ENCODE measurements at regions not wholly inside any gene's neighbourhood (a gene's known extent, or its start where the extent isn't known, plus 50 kb on each side); places are given as distances from the start of the nearest gene placed in this dataset.

- Histone ChIP-seq H3K36me3 (ENCODE audit: insufficient read depth, low read length) (no peaks in the 10 kb centered on the region), H3F3A (ENCODE audit: insufficient read depth, low read length) (no peaks in the 10 kb centered on the region), H4K20me1 (ENCODE audit: insufficient read depth, low read length) (no peaks in the 10 kb centered on the region), H3K9me2 (ENCODE audit: low read depth, low read length) (no peaks in the 10 kb centered on the region), H3K9me3 (ENCODE audit: low read length) (no peaks in the 10 kb centered on the region), H3K27me3 (ENCODE audit: insufficient read depth, low read length) (no peaks in the 10 kb centered on the region), H3K27ac (ENCODE audit: low read depth, low read length, poor library complexity, severe bottlenecking) (no peak overlapping the region), H3K4me3 (ENCODE audit: low read depth, low read length, poor library complexity, severe bottlenecking) (no peak overlapping the region), H3K9ac (ENCODE audit: low read length) (no peak overlapping the region), H2AFZ (ENCODE audit: low read length) (no peak overlapping the region), H3K4me2 (ENCODE audit: low read length) (no peak overlapping the region), H3K79me2 (ENCODE audit: insufficient read depth, low read length) (no peaks in the 10 kb centered on the region), H3K4me1 (ENCODE audit: insufficient read depth, low read length, severe bottlenecking) (no peaks in the 10 kb centered on the region)
- TF ChIP-seq EZH2 (IDR thresholded peaks at IDR 0.05; ENCODE audit: borderline replicate concordance, low read length) (no peak), CTCF (IDR thresholded peaks at IDR 0.05; ENCODE audit: low read length) (no peak)
These were observed 234.2 kb upstream of the UMPS start for GRCh38 chr3:124496061-124496460.

GRCh38 chr3:124497487-124497886, 232.8 kb upstream of the UMPS start:
- H3K4me3 ChIP-seq (ENCODE audit: low read depth, low read length, poor library complexity, severe bottlenecking) = no peak overlapping the region
- TF ChIP-seq EZH2 (IDR thresholded peaks at IDR 0.05; ENCODE audit: borderline replicate concordance, low read length) = no peak
- no peak for TF ChIP-seq CTCF (IDR thresholded peaks at IDR 0.05; ENCODE audit: low read length)
- H3K9me3 ChIP-seq (ENCODE audit: low read length) = no peaks in the 10 kb centered on the region
- H3K4me1 ChIP-seq (ENCODE audit: insufficient read depth, low read length, severe bottlenecking) = no peaks in the 10 kb centered on the region
- H3K4me2 ChIP-seq (ENCODE audit: low read length) = no peak overlapping the region
- H3K36me3 ChIP-seq (ENCODE audit: insufficient read depth, low read length) = no peaks in the 10 kb centered on the region
- no peaks in the 10 kb centered on the region for H3F3A ChIP-seq (ENCODE audit: insufficient read depth, low read length)
- H3K9ac ChIP-seq (ENCODE audit: low read length) = no peak overlapping the region
- H3K9me2 ChIP-seq (ENCODE audit: low read depth, low read length) = no peaks in the 10 kb centered on the region
- H3K27ac ChIP-seq (ENCODE audit: low read depth, low read length, poor library complexity, severe bottlenecking) = no peak overlapping the region
- no peak overlapping the region for H2AFZ ChIP-seq (ENCODE audit: low read length)
- no peaks in the 10 kb centered on the region for H4K20me1 ChIP-seq (ENCODE audit: insufficient read depth, low read length)
- no peaks in the 10 kb centered on the region for H3K27me3 ChIP-seq (ENCODE audit: insufficient read depth, low read length)
- no peaks in the 10 kb centered on the region for H3K79me2 ChIP-seq (ENCODE audit: insufficient read depth, low read length)

GRCh38 chr3:124498891-124499290, 231.4 kb upstream of the UMPS start:
- no peaks in the 10 kb centered on the region for H3K4me1 ChIP-seq (ENCODE audit: insufficient read depth, low read length, severe bottlenecking)
- no peak overlapping the region for H3K9ac ChIP-seq (ENCODE audit: low read length)
- no peaks in the 10 kb centered on the region for H3K9me3 ChIP-seq (ENCODE audit: low read length)
- no peaks in the 10 kb centered on the region for H3K36me3 ChIP-seq (ENCODE audit: insufficient read depth, low read length)
- H3K79me2 ChIP-seq (ENCODE audit: insufficient read depth, low read length) = no peaks in the 10 kb centered on the region
- no peak overlapping the region for H2AFZ ChIP-seq (ENCODE audit: low read length)
- no peak overlapping the region for H3K27ac ChIP-seq (ENCODE audit: low read depth, low read length, poor library complexity, severe bottlenecking)
- H3K27me3 ChIP-seq (ENCODE audit: insufficient read depth, low read length) = no peaks in the 10 kb centered on the region
- no peak for TF ChIP-seq EZH2 (IDR thresholded peaks at IDR 0.05; ENCODE audit: borderline replicate concordance, low read length)
- no peak for TF ChIP-seq CTCF (IDR thresholded peaks at IDR 0.05; ENCODE audit: low read length)
- H3K4me2 ChIP-seq (ENCODE audit: low read length) = no peak overlapping the region
- no peak overlapping the region for H3K4me3 ChIP-seq (ENCODE audit: low read depth, low read length, poor library complexity, severe bottlenecking)
- H3F3A ChIP-seq (ENCODE audit: insufficient read depth, low read length) = no peaks in the 10 kb centered on the region
- H3K9me2 ChIP-seq (ENCODE audit: low read depth, low read length) = no peaks in the 10 kb centered on the region
- no peaks in the 10 kb centered on the region for H4K20me1 ChIP-seq (ENCODE audit: insufficient read depth, low read length)
